Stimulated activated CD4-positive, alpha-beta T cell treated with anti-CD3 and anti-CD28 coated beads, Interleukin-12 subunit alpha, Interleukin-12 subunit beta, amount 100 ng/mL, for 4 hours (primary cell): ENCODE measurements at regions not wholly inside any gene's neighbourhood (a gene's known extent, or its start where the extent isn't known, plus 50 kb on each side); places are given as distances from the start of the nearest gene placed in this dataset.
"Not testable (repeated sequence)": the region's sequence is repeated elsewhere in the genome, so short reads cannot be mapped to it uniquely, and the experiment has no call there.

Experiments used
- DNase-seq: peaks from one replicate; pipeline ENCODE4 v3.0.0-alpha.2; 2020

DNA sequence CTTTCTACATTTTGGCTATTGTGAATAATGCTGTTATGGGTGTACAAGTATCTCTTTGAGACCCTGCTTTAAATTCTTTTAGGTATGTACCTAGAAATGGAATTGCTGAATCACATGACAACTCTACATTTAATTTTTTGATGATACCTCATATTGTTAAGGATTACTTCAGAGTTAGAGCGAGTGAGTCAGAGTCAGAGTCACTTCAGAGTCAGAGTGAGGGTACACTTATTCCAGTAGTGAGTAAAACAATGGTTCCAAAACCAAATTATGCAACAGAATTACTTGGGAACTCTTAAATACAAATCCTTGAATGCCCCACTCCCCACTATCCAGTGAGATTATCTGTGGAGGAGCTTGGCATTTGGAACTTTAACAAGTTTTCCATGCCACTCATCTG lies 50.3 kb upstream of the SNRK start:
- DNase-seq, result no peak

DNA sequence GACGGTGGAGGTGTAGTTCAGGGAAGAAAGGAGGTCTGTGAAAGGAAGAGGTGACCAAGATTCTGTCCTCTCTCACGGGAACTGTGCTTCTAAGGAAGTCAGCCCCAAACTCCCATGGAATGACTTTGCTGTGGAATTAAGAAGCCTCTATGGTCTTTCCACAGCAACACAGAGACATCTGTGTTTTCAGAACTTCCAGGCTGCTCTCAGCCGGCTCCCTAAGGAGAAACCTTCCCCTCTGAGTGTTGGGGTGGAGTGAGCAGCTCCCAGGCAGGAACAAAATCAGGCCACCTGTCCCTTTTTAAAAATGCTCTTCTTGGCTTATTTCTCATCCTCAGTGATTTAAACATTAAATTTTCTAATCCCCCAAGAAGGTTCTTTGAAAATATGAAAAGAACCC lies 53.3 kb upstream of the SNRK start:
- no peak for DNase-seq

DNA sequence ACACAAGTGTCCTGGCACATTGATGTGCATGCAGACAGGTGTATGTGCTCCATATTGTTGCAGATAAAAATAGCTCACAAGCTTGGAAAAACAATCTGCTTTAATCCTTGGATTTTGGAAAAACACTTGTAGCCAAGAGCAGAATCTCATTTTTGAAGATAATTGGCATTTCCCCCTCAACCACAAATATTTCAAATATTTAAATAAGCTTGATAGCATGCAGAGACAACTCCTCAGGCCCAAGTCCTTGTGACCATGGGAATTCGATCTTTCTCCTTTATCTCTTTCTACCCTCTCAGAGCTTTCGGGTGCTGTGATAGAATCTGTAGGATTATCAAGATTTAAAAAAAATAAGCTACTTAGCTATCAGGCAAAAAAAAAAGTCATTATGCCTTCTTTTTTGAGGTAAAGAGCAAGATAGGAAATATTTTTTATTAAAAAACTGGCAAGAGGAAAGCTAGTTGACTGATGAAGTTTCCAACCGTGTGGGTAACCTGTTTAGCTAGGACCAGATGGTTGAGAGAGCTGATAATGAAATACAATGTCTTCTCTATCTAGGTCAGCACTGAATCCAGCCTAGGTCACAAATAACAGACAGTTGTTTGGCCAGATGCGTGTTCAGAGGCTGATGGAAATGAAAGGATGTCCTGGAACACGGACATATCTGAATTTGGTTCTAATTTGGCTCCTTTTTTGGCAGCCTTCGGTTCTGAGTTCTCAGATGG lies 54.9 kb upstream of the SNRK start:
- DNase-seq, result no peak

DNA sequence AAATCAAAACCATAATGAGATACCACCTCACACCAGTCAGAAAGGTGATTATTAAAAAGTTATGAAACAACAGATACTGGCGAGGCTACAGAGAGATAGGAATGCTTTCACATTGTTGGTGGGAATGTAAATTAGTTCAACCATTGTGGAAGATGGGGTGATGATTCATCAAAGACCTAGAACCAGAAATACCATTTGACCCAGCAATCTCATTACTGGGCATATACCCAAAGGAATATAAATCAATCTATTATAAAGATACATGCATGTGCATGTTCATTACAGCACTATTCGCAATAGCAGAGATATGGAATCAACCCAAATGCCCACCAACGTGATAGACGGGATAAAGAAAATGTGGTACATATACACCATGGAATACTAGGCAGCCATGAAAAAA lies 56.5 kb upstream of the SNRK start:
- DNase-seq, result not testable (repeated sequence)

- not testable (repeated sequence) for DNase-seq
Observed at GRCh38 chr3:43227685-43228084, 58.7 kb upstream of the SNRK start.

GRCh38 chr3:43224405-43225073 lies 61.8 kb upstream of the SNRK start:
- no peak for DNase-seq

DNA sequence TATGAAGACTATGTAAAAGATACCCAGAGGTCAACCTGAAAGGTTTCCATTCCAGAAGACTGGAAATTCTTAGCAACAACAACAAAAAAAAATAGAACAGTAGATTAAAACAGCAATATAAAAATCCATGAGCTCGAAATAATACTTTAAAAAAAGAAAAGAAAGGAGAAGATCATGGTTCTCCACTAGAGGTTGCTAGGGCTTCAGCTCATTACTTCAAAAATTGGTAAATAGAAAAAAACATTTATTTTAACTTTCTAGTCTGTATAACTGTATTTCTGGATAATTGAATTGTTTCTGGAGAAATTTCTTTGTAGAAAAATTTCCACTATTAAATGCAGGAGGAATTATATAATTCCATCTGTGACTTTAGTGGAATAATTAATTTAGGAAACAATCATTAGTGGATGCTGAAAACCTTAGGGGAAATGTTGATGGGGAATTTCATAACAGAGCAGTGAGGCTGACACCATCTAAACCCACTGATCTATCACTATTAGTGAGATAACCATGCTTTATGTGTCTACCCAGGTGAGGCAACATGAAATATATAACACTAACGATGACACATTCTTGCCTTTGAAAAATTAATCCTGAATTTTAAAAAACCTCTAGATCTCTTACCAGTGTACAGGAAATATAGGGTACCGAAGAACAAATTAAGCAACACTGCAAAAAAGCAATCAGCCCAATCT lies 62.5 kb upstream of the SNRK start:
- no peak for DNase-seq

DNA sequence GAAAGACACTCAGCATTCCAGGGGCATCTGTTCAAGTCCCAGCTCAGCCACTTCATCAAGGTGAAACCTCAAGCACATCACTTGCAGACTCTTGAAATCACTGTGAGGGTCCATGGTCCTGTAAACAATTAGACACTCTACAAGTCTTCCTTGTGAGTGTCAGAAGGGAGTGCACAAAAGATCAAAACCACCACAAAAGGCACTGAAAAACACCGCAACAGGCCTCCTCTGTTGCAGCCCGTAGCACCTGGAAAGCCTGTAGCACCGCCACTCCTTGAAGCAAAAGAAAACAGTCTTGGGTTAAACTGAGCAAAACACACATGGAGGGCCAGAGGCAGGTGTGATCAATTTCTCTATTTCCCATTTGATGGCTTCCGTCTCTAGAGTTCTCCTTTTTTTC lies 63.8 kb upstream of the SNRK start:
- no peak for DNase-seq

- DNase-seq, result no peak
Observed at GRCh38 chr3:43221076-43221475, 65.3 kb upstream of the SNRK start.

DNA sequence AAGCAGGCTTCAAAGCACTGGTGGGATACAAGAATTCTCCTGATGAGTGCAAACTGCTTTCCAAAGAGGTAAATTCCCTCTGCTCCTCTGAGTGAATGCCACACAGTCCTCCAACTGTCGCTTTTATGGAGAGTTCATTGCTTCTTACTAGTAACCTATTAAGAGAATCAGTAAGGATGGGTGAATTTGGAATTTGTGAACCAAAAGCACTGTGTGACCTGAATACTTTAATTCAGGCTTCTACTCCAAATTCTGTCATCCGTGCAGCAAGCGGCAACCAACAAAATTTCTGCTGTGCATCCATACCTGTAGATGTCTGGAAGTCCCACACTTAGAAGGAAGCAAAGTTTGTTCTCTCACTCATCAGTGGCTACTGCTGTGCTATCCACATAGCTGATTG lies 66.7 kb upstream of the SNRK start:
- no peak for DNase-seq

DNA sequence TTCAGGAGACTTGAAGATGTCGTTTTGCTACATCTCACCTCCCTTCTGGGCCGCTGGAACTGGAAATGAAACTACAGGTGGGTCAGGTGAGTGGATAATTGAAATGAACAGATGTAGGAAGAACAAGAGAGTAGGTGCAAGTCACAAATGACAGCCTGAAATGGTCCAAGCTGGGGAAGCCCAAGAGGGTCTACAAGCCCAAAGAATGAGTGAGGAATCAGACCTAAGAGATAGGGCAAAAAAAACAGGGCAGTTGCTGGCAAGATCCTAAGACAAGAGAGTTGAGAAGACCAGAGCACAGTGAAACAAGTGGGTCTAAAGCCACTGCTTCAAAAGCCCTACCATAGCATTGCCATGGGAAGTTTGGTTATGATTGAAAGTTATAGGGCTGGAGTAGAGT lies 67.4 kb upstream of the SNRK start:
- no peak for DNase-seq

DNA sequence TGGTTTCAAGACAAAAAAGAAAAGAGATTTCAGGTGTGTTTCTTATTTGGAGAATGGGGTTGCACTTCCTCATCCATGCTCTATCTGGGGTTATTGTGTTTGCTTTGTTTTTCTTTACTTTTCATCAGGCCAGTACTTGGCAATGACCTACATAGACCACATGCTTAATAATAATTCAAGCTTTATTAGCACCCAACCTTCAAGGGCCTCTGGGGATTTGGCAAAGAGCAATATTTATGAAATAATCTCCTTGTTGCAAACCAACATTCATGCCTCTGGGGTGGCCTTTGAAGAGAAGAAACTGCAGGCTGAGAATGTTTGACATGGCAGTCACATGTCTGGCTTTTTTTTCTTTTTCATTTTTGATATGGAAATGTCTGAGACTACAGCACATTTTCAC lies 68.2 kb upstream of the SNRK start:
- DNase-seq, result no peak

GRCh38 chr3:43217633-43218032 lies 68.7 kb upstream of the SNRK start:
- no peak for DNase-seq

GRCh38 chr3:43217206-43217605 lies 69.1 kb upstream of the SNRK start:
- no peak for DNase-seq

- no peak for DNase-seq
Observed at GRCh38 chr3:43215663-43216275, 70.6 kb upstream of the SNRK start.

DNA sequence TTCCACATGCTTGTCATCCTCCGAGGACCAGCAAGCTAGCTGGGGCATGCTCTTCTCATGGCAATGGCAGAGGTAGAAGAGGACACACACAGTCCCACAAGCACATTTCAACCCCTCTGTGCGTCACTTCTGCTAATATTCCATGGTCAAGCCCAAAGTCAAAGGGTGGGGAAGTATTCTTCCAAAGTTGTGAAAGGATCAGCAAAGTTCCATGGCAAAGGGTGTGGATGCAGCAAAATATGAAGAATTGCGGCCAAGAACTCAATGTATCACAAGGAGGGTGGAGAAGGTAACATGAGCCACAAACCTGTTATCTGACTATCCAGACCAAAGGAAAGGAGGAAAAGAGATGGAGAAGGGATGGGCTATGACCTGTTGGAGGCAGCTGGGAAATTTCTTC lies 71.2 kb upstream of the SNRK start:
- DNase-seq, result no peak

- DNase-seq, result no peak
Observed at GRCh38 chr3:43214616-43215015, 71.7 kb upstream of the SNRK start.

DNA sequence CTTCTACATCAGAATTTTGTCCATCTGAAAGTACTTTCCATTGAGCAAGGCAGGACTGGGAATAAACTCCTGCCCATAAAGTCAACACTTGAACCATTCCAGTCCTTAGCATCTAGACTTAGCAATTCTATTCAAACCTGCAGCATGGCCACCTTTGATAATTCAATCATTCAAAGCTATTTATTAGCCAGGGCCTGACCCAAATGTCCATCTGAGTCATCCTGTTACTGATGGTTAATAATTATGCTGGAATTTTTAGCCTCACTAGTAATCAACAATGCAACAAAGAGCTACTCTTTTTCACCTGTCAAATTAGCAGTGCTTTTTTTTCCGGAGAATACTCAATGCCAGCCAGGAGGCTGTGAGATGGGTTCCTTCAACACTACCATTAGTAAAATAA lies 72.7 kb upstream of the SNRK start:
- no peak for DNase-seq

GRCh38 chr3:43212914-43213611 lies 73.3 kb upstream of the SNRK start:
- no peak for DNase-seq

GRCh38 chr3:43211681-43212080 lies 74.7 kb upstream of the SNRK start:
- DNase-seq, result no peak

DNA sequence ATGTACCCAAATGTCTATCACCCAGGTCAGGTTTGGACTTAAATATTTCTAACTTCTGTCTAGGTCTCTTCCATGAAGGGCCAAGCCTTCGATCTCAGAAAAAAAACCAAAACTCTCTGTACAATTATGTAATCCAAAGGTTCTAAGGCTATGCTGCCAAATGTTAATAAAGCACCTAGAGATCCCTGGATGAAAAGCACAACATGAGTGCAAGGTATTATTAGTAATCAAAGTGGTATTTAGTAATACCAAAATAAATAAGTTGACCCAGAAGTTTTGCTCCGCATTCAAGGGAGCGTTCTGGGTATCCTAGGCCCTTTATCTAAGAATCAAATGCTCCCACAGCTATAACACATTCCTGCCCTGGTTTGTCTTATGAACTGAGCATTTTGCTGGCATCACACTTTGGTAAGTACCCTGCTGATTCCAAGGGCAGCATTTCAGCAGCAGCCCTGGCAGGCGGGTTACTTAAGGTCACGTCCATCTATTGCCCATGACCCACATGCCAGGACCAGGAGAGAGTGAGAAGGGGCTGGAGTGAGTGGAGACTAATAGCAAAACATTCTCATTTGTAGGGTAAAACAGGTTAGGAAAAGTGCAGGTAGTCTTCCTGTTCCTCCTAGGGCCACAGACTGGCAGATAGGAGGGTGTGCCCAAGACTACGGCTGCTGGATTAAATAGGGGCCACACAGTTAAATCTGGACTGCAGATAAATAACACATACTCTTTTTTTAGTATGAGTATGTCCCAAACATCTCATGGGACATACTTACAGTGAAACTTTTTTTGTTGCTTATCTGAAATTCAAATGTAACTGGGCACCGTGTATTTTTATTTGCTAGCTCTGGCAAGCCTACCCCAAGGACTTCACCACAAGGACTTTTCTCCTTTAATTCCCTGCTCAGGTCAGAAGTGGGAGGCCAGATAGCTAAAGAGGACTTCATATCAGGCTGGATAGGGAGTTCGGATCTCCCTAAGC lies 76.0 kb upstream of the SNRK start:
- DNase-seq, result no peak

- no peak for DNase-seq
Observed at GRCh38 chr3:43207628-43208085, 78.7 kb upstream of the SNRK start.
